ENCODE measurements at regions not wholly inside any gene's neighbourhood (a gene's known extent, or its start where the extent isn't known, plus 50 kb on each side); places are given as distances from the start of the nearest gene placed in this dataset.

DNA sequence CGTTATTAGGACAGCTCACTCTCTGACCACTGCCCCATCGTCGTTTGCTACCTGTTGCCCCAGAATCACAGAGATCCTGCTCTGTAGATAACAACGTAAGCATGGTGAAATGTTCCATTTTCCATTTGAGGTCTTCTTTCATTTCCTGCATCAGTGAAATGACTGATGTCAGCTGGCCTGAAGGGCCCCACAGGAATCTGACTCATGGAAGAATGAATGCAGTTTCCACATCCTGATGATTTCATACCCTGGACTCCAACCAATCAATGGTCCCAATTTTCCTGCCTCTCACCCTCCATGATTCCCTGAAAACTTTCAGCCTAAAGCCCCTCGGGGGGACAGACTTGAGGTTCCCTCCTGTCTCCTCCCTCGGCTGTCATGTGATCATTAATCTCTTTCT, 394.4 kb upstream of the CDH4 start:
- Histone ChIP-seq H3K36me3 (no peaks in the 10 kb centered on the region), H3K4me3 (ENCODE audit: low read depth, low read length) (no peak overlapping the region), H3K9me3 (no peaks in the 10 kb centered on the region), H3K4me1 (no peaks in the 10 kb centered on the region), H3K27me3 (no peaks in the 10 kb centered on the region)
- TF ChIP-seq, protein P1, sequence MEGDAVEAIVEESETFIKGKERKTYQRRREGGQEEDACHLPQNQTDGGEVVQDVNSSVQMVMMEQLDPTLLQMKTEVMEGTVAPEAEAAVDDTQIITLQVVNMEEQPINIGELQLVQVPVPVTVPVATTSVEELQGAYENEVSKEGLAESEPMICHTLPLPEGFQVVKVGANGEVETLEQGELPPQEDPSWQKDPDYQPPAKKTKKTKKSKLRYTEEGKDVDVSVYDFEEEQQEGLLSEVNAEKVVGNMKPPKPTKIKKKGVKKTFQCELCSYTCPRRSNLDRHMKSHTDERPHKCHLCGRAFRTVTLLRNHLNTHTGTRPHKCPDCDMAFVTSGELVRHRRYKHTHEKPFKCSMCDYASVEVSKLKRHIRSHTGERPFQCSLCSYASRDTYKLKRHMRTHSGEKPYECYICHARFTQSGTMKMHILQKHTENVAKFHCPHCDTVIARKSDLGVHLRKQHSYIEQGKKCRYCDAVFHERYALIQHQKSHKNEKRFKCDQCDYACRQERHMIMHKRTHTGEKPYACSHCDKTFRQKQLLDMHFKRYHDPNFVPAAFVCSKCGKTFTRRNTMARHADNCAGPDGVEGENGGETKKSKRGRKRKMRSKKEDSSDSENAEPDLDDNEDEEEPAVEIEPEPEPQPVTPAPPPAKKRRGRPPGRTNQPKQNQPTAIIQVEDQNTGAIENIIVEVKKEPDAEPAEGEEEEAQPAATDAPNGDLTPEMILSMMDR (IDR thresholded peaks at IDR 0.05; ENCODE audit: low read depth, low read length) = no peak
- no peak for DNase-seq

DNA sequence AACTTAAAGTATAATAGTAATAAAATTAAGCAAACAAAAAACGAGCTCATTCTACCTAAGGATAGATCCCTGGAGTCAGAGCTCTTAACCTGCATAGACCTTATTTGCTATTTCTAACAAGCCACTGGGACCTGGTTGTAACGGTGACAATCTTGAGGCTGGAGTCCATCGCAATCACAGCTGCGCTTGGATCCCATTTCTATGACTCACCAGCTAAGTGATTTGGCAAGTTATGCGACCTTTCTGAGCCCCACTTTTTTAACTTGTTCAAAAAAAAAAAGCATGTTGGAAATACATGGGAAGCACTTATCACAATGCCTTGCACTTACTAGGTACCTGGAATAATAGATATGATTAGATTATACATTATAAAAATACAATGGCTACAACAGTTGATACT, 389.5 kb upstream of the CDH4 start:
- H3K4me1 ChIP-seq = no peaks in the 10 kb centered on the region
- TF ChIP-seq, protein P1 (IDR thresholded peaks at IDR 0.05; ENCODE audit: low read depth, low read length) = no peak
- no peaks in the 10 kb centered on the region for H3K27me3 ChIP-seq
- no peak overlapping the region for H3K4me3 ChIP-seq (ENCODE audit: low read depth, low read length)
- H3K9me3 ChIP-seq = no peaks in the 10 kb centered on the region
- H3K36me3 ChIP-seq = no peaks in the 10 kb centered on the region
- DNase-seq = no peak

GRCh38 chr20:60863548-60863947, 388.5 kb upstream of the CDH4 start:
- H3K27me3 ChIP-seq = no peaks in the 10 kb centered on the region
- no peaks in the 10 kb centered on the region for H3K36me3 ChIP-seq
- TF ChIP-seq, protein P1 (IDR thresholded peaks at IDR 0.05; ENCODE audit: low read depth, low read length) = no peak

GRCh38 chr20:60867589-60867988, 384.5 kb upstream of the CDH4 start:
- Histone ChIP-seq H3K36me3 (no peaks in the 10 kb centered on the region), H3K4me3 (ENCODE audit: low read depth, low read length) (no peak overlapping the region), H3K9me3 (no peaks in the 10 kb centered on the region), H3K4me1 (no peaks in the 10 kb centered on the region), H3K27me3 (no peaks in the 10 kb centered on the region)
- TF ChIP-seq, protein P1 (IDR thresholded peaks at IDR 0.05; ENCODE audit: low read depth, low read length) = no peak
- no peak for DNase-seq

More at GRCh38 chr20:60863548-60863947, 388.5 kb upstream of the CDH4 start:
- Histone ChIP-seq H3K4me1 (no peaks in the 10 kb centered on the region), H3K4me3 (ENCODE audit: low read depth, low read length) (no peak overlapping the region), H3K9me3 (no peaks in the 10 kb centered on the region)
- no peak for DNase-seq

DNA sequence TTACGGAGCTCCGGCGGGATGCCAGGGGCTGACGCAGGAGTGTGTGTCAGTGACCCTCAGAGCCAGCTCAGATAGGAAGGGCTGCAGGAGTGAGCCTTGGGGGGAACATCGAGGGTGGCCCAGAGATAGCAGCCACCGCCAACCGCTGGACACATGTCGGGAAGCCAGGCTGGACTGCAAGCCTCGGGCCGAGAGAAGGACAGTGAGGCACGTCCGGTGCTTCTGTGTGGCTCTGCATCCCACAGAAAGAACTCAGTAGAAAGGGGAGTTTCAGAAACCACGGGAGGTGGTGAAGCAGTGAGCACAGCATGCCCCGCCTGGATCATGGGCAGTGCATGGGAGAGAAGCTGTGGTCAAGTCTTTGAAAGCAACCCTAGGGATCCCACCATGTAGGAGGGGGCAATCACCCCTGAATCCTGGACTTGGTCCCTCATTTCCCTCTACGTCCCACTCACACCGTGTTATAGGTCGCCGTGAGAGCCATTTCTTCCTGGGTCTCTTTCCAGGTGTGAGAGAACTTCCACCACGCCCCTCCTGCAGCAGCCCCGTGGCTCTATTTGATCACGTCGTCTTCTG, 383.7 kb upstream of the CDH4 start:
- TF ChIP-seq, protein P1 (IDR thresholded peaks at IDR 0.05; ENCODE audit: low read depth, low read length) = no peak
- Histone ChIP-seq H3K27me3 (no peaks in the 10 kb centered on the region), H3K4me1 (no peaks in the 10 kb centered on the region), H3K36me3 (no peaks in the 10 kb centered on the region), H3K4me3 (ENCODE audit: low read depth, low read length) (no peak overlapping the region), H3K9me3 (no peaks in the 10 kb centered on the region)
- no peak for DNase-seq

GRCh38 chr20:60869087-60869486, 383.0 kb upstream of the CDH4 start:
- H3K4me1 ChIP-seq = no peaks in the 10 kb centered on the region
- H3K9me3 ChIP-seq = no peaks in the 10 kb centered on the region
- DNase-seq = no peak
- no peaks in the 10 kb centered on the region for H3K36me3 ChIP-seq
- TF ChIP-seq, protein P1 (IDR thresholded peaks at IDR 0.05; ENCODE audit: low read depth, low read length) = no peak
- H3K27me3 ChIP-seq = no peaks in the 10 kb centered on the region
- H3K4me3 ChIP-seq (ENCODE audit: low read depth, low read length) = no peak overlapping the region
